ENCODE measurements at regions not wholly inside any gene's neighbourhood (a gene's known extent, or its start where the extent isn't known, plus 50 kb on each side); places are given as distances from the start of the nearest gene placed in this dataset.

- no peak for TF ChIP-seq CTCF (IDR thresholded peaks at IDR 0.05 in 4 of 5, conservative IDR thresholded peaks at IDR 0.05 in 1 of 5)
- TF ChIP-seq POLR2A (IDR thresholded peaks at IDR 0.05): no peak
These were observed 863.2 kb upstream of the CHAC2 start for GRCh38 chr2:52904355-52904891.

Measured in gastrocnemius medialis (tissue), 4 donors.